ENCODE measurements at regions not wholly inside any gene's neighbourhood (a gene's known extent, or its start where the extent isn't known, plus 50 kb on each side); places are given as distances from the start of the nearest gene placed in this dataset.

- TF ChIP-seq, protein P1, sequence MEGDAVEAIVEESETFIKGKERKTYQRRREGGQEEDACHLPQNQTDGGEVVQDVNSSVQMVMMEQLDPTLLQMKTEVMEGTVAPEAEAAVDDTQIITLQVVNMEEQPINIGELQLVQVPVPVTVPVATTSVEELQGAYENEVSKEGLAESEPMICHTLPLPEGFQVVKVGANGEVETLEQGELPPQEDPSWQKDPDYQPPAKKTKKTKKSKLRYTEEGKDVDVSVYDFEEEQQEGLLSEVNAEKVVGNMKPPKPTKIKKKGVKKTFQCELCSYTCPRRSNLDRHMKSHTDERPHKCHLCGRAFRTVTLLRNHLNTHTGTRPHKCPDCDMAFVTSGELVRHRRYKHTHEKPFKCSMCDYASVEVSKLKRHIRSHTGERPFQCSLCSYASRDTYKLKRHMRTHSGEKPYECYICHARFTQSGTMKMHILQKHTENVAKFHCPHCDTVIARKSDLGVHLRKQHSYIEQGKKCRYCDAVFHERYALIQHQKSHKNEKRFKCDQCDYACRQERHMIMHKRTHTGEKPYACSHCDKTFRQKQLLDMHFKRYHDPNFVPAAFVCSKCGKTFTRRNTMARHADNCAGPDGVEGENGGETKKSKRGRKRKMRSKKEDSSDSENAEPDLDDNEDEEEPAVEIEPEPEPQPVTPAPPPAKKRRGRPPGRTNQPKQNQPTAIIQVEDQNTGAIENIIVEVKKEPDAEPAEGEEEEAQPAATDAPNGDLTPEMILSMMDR (IDR thresholded peaks at IDR 0.05 in 2 of 3, conservative IDR thresholded peaks at IDR 0.05 in 1 of 3; ENCODE audit: control insufficient read depth in 2 of 3, extremely low read depth in 1 of 3, insufficient read depth in 1 of 3, low read depth in 3 of 3, low read length in 3 of 3), result no peak
- TF ChIP-seq TCF3 (IDR thresholded peaks at IDR 0.05; ENCODE audit: borderline replicate concordance, insufficient read depth, low read depth, low read length) (no peak), ZNF622 (IDR thresholded peaks at IDR 0.05) (no peak), NFXL1 (IDR thresholded peaks at IDR 0.05; ENCODE audit: borderline replicate concordance) (no peak), RELB (IDR thresholded peaks at IDR 0.05; ENCODE audit: low read depth) (no peak), USF1 (IDR thresholded peaks at IDR 0.05; ENCODE audit: borderline replicate concordance, extremely low read length, insufficient read depth, low read depth, low read length) (no peak), SMARCA5 (IDR thresholded peaks at IDR 0.05) (no peak)
Measured at GRCh38 chrX:121802881-121803412, 755.5 kb downstream of the GLUD2 start (continued).

DNA sequence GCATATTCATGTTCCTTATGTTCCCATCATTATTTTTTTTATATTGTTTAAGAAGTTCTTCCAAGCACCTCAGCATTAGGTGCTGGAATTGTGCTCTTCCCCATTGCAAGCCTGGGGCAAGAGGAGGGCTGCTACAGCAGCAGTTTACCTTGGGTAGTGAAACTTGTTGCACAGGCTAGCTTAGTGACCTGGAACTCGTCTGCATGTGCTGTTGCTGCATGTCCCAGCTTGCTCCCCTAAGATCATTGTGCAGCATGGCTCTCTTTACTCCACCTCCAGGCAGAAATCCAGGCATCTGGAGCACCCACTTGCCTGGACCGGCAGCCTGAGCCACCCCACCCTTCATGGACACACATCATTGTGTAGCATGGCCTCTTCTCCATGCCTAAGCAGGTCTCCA lies 776.0 kb downstream of the GLUD2 start:
- Histone ChIP-seq H3K4me2 (ENCODE audit: control insufficient read depth, insufficient read depth) (no peak overlapping the region), H2AFZ (ENCODE audit: control insufficient read depth, low read depth, low read length) (no peak overlapping the region), H3K27me3 (replicated peaks in 1 of 2; ENCODE audit: control insufficient read depth in 2 of 2, insufficient read depth in 2 of 2, low read length in 1 of 2) (no peaks in the 10 kb centered on the region), H4K20me1 (ENCODE audit: control insufficient read depth, insufficient read depth) (no peaks in the 10 kb centered on the region), H3K27ac (ENCODE audit: control insufficient read depth, insufficient read depth) (no peak overlapping the region), H3K9ac (ENCODE audit: control insufficient read depth, insufficient read depth, low read length) (no peak overlapping the region), H3K79me2 (ENCODE audit: control insufficient read depth, insufficient read depth, low read length) (no peaks in the 10 kb centered on the region), H3K4me1 (ENCODE audit: control insufficient read depth, insufficient read depth, low read length) (no peaks in the 10 kb centered on the region), H3K36me3 (ENCODE audit: control insufficient read depth in 2 of 2, insufficient read depth in 2 of 2, low read length in 1 of 2) (no peaks in the 10 kb centered on the region), H3K4me3 (no peak overlapping the region), H3K9me3 (replicated peaks; ENCODE audit: control insufficient read depth, insufficient read depth, low read length) (no peaks in the 10 kb centered on the region; the same call in 2 of the 3 replicates)
- ATAC-seq (no peak), DNase-seq (ENCODE audit: low read depth, low spot score) (no peak), FAIRE-seq (no peak)
- intact Hi-C loops (cut with micrococcal nuclease; ENCODE audit: unreplicated experiment) (no loop called here), in situ Hi-C loops (cut with MboI) (no loop called here)
- ChIA-PET CTCF (no interaction called here), RAD21 (ENCODE audit: unreplicated experiment) (no interaction called here), POLR2A (no interaction called here), SMC1A (ENCODE audit: uncharacterized antibody, unreplicated experiment) (no interaction called here)
- no TSS peak for BruUV-seq (replicated peaks)
- WGBS (ENCODE audit: insufficient coverage, insufficient replicate concordance, low lambda C conversion rate, missing lambda C conversion rate), result 0% methylated on average over 2 of the region's 2 CpGs
- TF ChIP-seq ETV6 (conservative IDR thresholded peaks at IDR 0.05 in 1 of 2, IDR thresholded peaks at IDR 0.05 in 1 of 2; ENCODE audit: borderline replicate concordance in 1 of 2, low read depth in 1 of 2) (no peak), ESRRA (IDR thresholded peaks at IDR 0.05; ENCODE audit: low read length) (no peak), CBX3 (IDR thresholded peaks at IDR 0.05; ENCODE audit: borderline replicate concordance, low read depth) (no peak), HDAC6 (IDR thresholded peaks at IDR 0.05; ENCODE audit: unreplicated experiment) (no peak), ASH2L (IDR thresholded peaks at IDR 0.05; ENCODE audit: borderline replicate concordance, low read depth) (no peak)
- TF ChIP-seq, protein P2, sequence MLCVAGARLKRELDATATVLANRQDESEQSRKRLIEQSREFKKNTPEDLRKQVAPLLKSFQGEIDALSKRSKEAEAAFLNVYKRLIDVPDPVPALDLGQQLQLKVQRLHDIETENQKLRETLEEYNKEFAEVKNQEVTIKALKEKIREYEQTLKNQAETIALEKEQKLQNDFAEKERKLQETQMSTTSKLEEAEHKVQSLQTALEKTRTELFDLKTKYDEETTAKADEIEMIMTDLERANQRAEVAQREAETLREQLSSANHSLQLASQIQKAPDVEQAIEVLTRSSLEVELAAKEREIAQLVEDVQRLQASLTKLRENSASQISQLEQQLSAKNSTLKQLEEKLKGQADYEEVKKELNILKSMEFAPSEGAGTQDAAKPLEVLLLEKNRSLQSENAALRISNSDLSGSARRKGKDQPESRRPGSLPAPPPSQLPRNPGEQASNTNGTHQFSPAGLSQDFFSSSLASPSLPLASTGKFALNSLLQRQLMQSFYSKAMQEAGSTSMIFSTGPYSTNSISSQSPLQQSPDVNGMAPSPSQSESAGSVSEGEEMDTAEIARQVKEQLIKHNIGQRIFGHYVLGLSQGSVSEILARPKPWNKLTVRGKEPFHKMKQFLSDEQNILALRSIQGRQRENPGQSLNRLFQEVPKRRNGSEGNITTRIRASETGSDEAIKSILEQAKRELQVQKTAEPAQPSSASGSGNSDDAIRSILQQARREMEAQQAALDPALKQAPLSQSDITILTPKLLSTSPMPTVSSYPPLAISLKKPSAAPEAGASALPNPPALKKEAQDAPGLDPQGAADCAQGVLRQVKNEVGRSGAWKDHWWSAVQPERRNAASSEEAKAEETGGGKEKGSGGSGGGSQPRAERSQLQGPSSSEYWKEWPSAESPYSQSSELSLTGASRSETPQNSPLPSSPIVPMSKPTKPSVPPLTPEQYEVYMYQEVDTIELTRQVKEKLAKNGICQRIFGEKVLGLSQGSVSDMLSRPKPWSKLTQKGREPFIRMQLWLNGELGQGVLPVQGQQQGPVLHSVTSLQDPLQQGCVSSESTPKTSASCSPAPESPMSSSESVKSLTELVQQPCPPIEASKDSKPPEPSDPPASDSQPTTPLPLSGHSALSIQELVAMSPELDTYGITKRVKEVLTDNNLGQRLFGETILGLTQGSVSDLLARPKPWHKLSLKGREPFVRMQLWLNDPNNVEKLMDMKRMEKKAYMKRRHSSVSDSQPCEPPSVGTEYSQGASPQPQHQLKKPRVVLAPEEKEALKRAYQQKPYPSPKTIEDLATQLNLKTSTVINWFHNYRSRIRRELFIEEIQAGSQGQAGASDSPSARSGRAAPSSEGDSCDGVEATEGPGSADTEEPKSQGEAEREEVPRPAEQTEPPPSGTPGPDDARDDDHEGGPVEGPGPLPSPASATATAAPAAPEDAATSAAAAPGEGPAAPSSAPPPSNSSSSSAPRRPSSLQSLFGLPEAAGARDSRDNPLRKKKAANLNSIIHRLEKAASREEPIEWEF (IDR thresholded peaks at IDR 0.05; ENCODE audit: insufficient replicate concordance, low read depth, low read length), result no peak

Measured in GM12878 (cell line).